Activated CD4-positive, alpha-beta T cell treated with anti-CD3 and anti-CD28 coated beads, Interleukin-2, Interleukin-6, amounts not matched to agents 100 ng/mL and 50 ng/mL, durations not matched to agents 16 hours and 8 hours (primary cell): ENCODE measurements at regions not wholly inside any gene's neighbourhood (a gene's known extent, or its start where the extent isn't known, plus 50 kb on each side); places are given as distances from the start of the nearest gene placed in this dataset.

Source experiments
- DNase-seq: peaks from one replicate; pipeline ENCODE4 v3.0.0-alpha.2; 2020

DNA sequence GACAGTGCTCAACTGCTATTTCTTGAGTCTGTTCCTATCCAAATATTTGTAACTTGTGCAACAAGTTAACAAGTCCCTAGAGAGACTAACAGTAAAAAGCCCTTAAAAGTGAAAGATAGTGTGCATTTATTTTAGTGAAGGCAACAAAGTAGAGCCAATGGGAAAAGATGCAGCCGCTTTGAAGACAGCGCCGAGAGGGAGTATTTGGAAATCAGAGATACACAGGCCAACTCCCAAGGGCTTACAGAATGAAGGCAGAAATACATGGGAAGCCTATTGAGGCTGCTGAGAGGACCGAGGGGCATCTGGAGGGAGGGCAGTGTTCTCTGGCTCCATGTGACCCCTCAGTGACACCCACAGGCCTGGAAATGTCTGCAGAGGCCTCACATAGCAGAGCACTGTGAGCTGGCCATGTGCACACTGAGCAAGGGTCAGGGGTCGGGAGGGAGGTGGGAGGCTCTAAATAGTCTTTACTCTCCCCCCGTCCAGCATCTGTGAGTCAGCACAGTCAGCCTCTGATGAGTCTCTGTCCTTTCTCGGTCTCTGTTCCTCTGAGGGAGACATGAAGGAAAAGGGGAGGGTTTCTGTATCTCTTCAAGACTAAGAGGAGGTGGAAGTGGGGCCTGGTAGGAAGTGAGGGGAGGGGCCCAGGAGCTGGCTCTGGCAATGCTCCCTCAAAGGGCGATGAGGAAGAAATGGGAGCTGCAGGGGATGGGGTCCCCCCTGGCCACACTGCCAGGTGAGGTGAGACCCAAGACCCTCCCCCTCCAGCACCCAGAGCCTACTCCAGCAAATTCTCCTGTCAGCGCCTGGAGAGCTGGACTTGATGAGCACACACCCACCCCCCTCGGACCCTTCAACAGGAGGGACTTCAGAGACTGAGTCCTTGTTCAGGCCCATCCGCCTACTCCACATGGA, 133.6 kb downstream of the SP3 start:
- no peak for DNase-seq

DNA sequence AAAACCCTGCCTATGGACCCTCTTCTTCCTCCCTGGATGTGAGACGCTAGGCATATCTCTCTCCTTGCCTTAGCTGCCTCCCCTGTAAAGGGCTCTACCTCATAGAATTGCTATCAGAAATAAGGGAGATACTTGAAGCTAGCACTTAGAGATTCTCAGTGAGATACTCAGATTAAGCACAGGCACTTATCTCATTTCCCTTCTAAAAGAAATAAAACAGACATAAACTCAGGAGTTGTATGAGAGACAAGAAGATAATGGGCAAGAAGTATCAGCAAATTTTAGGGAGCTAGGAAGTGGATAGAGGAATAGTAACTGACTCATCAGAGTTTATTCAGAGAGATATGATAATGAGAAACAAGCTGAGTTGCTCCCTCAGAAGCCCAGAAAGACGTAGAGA, 131.0 kb downstream of the SP3 start:
- no peak for DNase-seq

DNA sequence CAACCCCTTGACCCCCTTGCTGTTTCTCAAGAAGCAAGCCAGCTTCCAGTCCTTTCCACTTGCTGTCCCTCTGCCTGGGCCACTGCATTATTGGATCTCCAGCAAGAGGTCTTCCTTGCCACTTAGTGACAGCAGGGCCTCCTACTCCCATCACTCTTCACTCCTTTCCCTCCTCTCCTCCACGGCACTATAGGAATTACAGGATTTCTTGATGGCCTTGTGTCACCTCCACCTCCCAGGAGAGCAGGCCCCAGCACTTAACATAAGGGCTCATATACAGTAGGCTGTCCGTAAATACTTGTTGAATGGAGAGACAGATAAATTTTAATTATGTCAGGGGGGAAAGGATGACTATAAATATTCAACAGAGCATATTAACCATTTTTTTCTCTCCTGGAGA, 129.4 kb downstream of the SP3 start:
- DNase-seq: no peak

DNA sequence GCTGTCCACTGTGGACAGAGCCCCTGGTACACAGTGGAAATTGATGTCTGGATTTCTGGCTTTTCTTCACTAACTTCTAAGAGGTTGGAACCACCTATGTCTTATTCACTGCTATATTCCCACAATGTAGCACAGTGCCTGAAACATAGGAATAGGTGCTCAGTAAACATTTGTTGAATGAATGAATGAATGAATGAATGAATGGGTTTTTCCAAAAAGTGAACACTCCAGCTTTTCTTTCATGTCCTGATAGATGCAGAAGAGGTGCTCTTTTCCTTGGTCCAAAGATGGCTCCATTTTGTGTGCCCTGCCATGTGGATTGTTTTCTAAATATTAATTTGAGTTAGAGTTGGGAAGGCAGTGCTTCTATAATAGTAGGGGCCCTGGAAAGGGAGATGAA, 124.1 kb downstream of the SP3 start:
- DNase-seq: no peak

DNA sequence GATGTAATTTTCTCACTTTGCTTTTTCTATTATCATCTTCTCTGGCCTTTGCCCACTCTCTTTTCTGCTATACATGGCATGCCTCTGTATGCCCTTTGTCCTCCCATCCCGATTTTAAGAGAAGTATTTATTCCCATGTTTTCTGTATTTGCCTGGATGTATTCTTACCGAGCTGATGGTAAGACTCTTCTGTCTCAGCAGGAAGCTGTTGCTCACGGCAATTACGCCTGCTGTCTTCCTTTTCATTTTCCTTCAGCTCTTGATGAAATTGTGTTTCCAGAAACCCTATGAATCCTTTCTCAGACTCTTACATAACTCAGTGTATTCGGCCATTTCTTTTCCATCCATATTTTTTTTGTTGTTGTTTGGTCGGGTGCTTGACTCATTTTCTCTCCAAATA, 121.6 kb downstream of the SP3 start:
- no peak for DNase-seq

DNA sequence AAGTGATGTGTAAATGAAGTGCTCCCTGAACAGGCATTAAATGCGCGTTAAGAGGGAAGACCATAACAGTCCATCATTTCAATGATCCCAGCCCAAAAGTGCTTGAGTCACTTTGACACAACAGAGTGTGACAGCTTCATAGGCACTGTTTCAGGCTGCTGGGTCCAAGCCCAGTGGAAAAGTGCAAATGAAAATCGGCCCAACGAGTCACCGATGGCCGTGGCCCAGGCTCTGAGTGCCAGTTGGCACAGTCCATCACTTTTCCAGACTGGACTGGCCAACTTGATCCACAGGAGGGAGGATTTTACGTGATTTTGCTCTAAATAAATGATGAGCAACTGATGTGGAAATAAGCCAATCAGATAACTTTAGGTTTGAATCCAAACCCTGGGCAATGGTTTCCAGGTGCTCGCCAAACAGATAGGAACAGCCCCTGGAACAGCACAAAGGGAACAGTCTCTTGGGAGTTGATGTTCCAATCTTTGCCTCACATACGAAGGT, 114.0 kb downstream of the SP3 start:
- DNase-seq: no peak

DNA sequence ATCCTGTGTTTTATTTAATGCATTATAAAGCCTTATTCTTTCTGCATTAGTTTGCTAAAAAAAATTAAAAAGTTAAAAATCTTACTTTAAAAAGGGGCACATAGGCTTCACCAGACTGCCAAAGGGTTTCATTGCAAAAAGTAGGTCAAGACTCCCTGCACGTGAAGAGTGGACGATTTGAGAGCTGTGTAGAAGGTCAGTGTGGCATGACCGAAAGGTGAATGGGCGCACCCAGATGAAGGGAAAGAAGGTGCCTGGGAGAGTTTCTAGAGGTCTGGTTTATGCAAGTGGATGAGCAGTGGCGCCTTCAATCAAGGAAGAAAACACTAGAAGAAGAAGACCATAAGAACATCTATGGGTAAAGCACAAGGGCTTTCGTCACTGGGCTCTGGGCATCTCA, 111.0 kb downstream of the SP3 start:
- no peak for DNase-seq

DNA sequence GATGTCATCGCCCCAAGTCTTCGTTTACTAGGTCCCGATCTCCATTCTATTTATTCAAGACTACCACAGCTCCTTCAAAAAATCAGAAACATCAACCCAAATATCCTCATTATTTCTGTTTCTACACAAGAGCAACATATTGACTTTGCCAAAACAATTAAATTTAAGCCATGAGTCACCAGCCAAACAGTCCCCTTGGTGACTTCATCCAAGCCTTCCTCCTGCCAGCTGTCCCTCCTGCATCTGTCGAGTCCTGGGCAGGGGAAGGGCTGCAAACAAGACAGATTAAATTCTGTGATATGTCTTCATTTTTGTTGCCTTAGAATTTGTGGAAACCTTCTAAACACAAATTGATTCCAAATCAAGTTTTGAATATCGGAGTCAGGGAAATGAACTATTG, 110.3 kb downstream of the SP3 start:
- DNase-seq: no peak

DNA sequence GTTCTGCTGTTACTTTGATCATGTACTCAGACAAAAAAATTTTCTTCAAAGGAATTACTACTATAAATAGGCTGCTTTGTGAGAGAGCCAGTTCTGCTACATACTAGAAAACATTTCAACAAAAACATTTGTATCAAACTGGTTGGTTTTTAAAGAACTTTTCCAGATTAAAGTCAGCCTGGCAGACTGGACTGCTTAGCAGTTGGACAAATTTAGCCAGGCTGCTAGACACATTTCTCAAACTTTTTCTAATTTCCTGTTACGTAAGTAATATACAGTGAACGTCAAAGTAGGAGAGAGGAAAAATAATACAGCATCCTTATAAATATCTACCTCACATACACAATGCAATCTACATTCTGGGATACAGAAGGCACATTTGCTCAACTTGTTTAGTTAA, 109.5 kb downstream of the SP3 start:
- no peak for DNase-seq
